GM18520 (cell line): ENCODE measurements at regions not wholly inside any gene's neighbourhood (a gene's known extent, or its start where the extent isn't known, plus 50 kb on each side); places are given as distances from the start of the nearest gene placed in this dataset.
"Not testable (repeated sequence)": the region's sequence is repeated elsewhere in the genome, so short reads cannot be mapped to it uniquely, and the experiment has no call there.

ENCODE experiments used
- ATAC-seq: cut with Tn5 transposase; IDR thresholded peaks from one replicate; pipeline ENCODE4 v1.9.1; 2021; ENCODE audit not compliant: unreplicated experiment

DNA sequence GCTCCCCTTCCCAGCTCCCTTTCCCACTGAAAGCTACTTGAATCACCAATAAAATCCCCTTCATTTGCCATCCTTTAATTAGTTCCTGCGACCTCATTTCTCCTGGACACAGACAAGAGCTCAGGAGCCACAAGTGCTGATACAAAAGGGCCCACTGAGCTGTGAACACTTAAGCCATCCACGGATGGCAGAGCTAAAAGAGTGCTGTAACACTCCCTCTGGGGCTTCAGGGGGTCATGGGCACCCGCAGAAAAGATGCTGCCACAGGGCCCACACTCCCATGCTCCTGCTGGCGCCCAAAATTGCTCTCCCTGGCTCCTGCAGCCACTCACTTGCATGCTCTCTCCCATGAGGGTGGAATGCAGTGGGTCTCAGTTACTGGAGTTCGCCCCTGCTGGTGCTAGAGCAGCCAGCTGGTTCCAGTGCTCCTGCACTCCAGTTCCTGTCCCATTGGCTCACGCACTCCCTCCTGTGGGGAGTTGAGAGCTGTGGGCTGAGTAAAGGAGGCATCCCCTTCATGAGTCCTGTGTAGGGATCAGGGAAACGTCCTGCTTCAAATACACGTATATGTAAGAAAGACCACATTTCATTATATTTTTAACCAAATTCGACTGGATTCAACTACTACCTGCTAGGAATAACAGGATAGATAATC, 1291.0 kb downstream of the ARAP2 start:
- no peak for ATAC-seq

DNA sequence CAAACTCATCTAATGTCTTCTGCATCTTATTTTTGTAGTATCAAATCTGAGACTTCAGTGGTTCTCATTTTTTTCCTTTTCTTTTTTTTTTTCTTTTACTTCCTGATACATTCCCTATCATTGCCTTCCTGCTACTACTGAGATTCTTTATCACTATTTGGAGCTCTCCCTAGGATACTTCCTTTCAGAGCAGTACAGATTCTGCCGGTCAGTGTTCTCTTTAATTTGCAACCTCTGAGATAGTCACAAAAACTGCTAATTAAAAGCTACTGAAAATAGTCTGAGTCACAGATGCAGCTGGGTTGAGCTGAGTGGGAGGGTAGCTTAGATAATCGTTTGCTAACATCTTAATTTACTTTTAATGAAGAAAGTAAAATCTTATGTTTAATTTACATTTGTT, 1279.7 kb downstream of the ARAP2 start:
- ATAC-seq, result no peak

DNA sequence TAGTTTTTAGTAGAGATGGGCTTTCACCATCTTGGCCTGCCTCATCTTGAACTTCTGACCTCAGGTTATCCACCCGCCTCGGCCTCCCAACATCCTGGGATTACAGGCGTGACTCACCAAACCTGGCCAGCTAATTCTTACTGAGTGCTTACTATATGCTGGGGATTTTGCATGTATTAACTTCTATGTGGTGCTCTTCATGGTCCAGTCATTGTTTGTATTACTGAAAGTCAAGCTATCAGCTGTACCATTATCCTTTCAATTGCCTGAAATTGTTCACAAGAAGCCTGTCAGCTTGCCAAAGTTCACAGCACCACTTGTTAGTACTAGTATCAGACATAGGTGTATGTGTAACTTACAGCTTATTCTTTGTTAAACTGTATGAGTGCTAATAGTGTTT, 1272.1 kb downstream of the ARAP2 start:
- no peak for ATAC-seq

DNA sequence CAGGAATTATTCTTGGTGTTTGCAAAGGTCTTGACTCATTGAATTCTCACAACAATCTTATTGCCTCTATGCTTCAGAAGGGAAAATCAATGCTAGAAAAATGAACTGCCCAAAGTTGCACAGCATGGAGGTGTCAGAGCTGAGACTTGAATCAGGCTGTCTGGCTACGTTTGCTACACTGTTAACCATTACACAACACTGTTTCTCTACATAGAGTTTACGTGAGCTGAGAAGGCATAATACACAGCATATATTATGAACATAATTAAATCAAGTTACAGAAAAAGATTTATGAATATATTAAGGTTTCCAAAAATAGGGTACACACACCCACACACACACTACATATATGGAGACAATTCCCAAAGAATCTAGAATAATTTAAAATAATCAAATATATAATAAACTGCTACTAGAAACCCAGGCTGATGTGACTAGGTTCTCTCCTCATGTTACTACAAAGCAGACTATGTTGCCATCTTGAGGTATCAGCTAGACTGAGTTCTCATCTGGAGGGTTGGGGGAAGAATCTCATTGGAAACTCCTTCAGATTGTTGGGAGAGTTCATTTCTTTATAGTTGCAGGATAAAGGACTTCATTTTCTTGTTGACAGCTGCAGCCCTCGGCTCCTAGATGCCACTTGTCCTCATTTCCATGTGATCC, 1270.5 kb downstream of the ARAP2 start:
- ATAC-seq, result no peak

DNA sequence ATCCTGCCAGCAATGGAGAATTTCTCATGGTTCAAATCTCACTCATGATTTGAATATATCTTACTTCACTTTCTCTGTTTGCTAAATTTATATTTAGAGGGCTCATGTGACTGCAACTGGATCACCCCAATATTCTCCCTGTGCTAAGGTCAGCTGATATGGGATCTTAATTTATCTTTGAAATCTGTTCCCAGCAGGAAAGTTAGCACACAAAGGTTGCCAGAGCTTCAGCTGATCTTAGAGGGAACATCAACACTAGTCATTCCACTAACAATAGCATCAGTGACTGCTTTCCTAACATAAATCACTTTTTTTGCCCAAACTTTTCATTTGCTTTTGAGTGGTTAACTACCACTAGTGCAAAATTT, 1270.0 kb downstream of the ARAP2 start:
- no peak for ATAC-seq

DNA sequence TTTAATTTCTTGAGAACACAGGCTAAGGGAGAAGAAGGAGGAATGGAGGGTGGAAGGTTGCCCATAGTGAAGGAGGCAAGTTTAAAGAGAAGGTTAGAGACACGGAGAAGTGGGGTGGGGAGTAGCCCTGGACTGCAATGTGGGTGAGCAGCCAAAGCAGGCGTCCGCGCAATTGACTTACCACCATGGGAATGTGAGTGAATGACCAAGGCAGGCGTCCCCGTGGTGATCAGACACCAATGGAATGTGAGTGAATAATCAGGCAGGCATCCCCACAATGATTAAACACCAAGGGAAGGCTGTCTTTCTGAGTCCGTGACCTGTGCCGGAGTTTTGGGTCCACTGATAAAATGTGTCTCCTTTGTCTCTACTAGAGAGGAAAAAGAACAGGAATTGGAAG, 1223.1 kb downstream of the ARAP2 start:
- ATAC-seq, result not testable (repeated sequence)

DNA sequence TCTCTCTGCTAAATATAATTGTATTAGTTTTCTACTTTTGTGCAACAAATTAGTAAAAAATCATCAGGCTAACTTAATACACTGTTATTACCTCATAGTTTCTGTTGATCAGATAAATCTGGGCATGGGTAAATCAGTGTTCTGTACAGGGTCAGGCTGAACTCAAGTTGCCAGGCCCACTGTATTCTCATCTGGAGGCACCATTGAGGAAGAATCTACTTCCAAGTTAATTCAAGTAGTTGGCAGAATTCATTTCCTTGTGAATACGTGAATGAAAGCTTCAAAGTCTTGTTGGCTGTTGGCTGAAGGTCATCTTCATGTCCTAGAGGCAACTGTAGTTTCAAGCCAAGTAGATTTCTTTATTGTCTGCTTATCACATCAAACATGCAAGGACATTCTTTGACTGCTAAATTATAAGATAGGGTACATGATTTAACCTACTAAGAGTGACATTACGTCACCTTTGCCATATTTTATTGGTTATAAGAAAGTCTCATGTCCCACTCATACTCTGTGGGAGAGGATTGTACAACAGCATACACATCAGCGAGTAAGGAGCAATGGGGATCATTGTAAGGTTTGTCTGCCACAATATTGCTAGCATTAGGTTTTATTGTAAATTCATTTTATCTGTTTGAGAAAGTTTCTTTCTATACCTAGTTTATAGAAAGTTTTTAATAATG, 1219.0 kb downstream of the ARAP2 start:
- no peak for ATAC-seq

DNA sequence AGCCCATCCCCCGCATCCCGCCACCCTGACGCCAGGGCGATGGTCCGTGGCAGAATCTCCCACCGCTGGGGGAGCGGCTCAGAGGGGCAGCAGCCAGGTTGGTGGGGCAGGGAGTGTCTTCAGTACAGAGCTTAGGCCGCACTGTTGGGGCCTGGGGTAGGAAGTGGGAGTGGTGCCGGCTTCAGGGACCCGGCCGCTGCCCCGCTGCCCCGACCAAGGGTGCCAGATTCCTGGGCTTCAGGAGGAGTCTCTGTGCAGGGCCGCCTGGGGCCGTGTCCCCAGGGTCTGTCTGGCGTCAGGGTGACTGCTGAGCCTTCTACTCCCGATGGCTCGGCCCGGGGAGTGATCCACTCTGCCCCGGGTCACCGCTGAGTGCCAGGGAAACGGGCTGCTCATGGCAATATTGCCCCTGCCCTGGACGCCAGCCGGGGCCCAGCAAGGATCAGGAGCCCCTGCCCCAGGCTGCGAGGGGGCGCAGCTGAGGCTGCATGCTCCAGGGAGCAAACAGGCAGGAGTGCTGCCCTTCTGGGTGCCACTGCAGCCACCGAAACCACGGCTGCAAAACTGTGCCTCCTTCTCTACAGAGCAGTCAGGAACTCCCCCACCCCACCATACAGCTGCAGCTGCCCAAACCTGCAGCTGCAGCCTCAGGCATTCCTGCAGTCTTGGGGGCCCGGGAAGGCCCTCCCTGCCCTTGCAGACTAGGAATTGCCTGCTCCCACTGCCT, 1206.1 kb downstream of the ARAP2 start:
- no peak for ATAC-seq

DNA sequence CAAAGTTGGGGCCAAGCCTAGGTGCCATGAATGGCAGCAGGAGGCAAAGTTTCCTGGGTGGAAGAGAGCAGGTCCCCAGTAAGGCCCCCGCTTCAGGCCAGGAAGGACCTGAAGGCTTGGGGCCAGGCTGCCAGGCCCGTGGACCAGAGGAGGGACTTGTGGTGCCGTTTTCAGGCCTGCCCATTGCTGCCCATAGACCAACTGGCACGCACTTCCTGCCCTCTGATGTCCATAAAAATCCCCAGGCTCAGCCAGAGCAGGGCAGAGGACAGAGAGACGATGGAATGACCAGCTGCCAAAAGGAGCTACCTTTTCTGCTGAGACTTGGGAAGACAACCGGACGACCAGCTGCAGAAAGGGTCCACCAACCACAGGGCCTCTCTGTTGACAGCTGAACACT, 1205.5 kb downstream of the ARAP2 start:
- ATAC-seq, result no peak

DNA sequence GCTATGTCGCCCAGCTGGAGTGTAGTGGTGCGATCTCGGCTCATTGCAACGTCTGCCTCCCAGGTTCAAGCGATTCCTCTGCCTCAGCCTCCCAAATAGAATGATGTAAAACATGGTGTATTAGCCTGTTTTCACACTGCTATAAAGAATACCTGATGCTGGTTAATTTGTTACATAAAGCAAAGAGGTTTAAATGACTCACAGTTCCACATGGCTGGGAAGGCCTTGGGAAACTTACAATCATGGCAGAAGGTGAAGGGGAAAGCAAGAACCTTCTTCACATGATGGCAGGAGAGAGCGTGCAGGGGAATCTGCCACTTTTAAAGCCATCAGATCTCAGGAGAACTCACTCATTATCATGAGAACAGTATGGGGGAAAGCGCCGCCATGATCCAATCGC, 1191.8 kb downstream of the ARAP2 start:
- ATAC-seq, result no peak

DNA sequence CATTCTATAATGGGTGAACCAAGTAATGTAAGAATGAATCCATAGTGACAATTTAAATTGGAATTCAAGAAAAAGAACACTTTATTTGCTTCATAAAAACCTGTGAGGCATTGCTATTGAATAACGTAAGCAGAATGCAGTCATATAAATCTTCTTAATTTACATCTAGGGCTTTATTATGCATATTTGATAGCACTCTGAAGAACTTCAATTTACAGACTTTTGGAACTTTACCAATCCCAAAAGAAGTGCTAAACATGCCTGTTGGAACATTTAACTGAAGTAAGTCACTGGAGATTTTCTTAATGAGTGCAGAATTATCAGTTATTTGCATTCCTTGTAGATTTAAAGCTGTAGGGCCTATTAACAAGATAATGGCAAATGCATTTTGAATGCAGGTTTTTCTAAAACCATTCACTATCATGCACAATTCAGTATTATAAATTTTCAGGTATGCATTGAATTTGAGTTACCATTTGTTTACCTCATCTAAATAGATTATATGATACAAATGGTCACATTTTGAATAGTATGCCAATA, 1181.2 kb downstream of the ARAP2 start:
- ATAC-seq, result no peak

DNA sequence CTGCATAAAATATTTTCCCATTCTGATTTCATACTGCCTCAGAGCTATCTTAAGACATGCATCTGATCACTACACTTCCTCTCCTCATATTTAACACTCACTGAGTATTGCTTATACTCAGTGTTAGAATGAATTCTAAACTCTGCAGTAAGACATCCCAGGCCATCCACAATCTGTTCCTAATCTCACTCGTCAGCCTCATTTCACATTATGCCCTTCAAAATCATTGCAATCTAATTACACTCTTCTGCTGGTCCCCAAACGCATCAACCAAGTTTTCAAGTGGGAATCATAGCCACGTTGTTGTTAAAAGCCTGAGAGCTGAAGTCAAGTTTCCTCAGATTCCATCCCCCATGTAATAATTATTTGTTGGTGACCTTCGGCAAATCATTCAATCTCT, 1177.9 kb downstream of the ARAP2 start:
- no peak for ATAC-seq

DNA sequence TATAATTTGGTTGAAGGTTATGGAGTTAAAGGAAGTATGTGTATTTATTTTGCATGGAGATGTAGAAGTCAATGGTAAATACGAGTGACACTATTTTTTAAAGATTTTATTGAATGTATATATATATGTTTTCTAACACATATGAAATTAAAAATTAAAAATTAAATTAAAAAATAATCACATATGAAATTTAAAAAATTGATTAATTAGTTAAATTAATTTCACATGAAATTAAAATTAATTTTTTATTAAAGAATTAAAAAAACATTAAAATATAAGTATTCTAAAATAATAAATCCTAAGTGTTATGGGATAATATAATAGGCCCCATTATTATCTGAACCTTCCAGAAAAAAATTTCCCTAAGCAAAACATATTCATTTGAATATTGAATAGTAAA, 1163.5 kb downstream of the ARAP2 start:
- ATAC-seq, result no peak

DNA sequence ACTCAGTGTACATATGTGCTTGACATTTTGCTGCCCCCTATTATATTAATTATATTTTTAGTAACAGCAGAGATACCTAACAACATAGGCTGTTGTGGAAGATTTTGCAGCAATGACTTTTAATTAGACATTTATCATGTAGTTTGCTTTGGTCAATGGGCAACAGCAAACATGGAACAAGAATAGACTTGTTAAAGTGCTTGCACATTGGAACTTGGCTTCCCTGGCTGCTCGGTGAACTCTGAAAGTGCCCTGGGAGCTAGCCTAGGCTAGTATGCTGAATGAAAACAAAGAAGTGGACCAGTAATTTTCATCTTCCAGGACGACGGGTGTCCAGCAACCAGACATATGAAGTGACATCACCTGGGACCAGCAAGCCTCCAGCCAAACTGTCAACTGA, 1157.1 kb downstream of the ARAP2 start:
- no peak for ATAC-seq

DNA sequence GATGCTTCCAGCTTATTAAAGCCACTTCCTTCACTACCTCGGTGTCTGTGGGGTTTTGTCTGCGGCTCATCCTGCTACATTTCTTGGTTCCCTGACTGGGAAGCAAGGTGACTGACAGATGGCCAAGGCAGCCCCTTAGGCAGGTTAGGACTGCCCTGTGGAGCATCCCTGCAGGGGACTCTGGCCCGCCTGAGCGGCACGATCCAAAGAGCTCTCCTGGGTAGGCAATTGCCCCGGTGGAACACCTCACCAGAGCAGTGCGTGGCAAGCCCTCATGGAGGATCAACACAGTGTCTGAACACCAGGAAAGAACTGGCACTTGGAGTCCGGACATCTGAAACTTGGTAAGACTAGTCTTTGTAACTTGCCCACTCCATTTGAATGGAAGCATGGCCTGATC, 1143.4 kb downstream of the ARAP2 start:
- no peak for ATAC-seq

DNA sequence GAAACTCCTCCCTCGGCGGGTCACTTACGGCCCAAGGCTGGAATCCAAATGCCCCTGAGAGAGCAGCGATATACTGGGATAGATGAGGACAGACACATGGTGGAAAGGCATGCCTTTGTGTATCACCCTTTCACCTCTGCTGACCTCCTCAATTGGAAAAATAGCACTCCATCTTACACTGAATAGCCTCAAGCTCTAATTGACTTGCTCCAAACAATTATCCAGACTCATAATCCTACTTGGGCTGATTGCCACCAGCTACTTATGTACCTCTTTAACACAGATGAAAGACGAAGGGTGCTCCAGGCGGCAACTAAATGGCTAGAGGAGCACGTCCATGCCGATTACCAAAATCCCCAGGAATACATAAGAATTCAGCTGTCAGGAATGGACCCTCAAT, 1142.2 kb downstream of the ARAP2 start:
- ATAC-seq, result no peak

DNA sequence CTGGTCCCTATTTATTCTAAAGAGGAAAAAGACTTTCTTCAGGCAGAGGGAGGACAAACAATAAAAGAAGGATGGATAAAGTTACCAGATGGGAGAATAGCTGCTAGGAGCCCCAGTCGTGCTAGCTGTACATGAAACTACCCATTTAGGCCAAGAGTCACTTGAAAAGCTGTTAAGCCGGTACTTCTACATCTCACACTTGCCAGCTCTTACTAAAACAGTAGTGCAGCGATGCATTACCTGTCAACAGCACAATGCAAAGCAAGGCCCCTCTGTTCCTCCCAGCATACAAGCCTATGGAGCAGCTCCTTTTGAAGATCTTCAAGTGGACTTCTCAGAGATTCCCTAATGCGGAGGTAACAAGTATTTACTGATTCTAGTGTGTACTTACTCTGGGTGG, 1138.8 kb downstream of the ARAP2 start:
- no peak for ATAC-seq

DNA sequence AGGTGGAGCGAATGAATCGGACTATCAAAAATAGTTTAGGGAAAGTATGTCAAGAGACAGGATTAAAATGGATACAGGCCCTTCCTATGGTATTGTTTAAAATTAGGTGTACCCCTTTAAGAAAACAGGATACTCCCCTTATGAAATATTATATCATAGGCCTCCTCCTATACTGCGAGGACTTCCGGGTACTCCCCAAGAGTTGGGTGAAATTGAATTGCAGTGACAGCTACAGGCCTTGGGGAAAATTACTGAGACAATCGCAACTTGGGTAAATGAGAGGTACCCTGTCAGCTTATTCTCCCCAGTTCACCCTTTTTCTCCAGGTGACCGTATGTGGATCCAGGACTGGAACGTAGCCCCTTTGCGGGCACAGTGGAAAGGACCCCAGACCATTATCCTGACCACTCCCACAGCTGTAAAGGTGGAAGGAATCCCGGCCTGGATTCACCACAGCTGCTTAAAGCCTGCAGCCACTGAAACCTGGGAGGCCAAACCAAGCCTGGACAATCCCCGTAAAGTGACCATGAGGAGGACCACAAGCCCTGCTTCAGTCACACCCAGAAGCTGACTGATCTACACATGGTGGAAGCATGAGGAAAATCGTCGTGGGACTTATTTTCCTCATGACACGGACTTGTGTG, 1138.1 kb downstream of the ARAP2 start:
- no peak for ATAC-seq

DNA sequence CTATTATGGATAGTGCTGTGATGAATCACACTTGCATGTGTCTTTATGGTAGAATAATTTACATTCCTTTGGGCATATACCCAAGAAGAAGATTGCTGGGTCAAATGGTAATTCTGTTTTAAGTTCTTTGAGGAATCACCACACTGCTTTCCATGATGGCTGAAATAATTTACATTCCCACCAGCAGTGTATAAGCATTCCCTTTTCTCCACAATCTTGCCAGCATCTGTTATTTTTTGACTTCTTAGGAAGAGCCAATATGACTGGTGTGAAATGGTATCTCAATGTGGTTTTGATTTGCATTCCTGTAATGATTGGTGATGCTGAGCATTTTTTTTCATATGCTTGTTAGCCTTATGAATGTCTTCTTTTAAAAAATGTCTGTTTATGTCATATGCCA, 1120.2 kb downstream of the ARAP2 start:
- no peak for ATAC-seq

DNA sequence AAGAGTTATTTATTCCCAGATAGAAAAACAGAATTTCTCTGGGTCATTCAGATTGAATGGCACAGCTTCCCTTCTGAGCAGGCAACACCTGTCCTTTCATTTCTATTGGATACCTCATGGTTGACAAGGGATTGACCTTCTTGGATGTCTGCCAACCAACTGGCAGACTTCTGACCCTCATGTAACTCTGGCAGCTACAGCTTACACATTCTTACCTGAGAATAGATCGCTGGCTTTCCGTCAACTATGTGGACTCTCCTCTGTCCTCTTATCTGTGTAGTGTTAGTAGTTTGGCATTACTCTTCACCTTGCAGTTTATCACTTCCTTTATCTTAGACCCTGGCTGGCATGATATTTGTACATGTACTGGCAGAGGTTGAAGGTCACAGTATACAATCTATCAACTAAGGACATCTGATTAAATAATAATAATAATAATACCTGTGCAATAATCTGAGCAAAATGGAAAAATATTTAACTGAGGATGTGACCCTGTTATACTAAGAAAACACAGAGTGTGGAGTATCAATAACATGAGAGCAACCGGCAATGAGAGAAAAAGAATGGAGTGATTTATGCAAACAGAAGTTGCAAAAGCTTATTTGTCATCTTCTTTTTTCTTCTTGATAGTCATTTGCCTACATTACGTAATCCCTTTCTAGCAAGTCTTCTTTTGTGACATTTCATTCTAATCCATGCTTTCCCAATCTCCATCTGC, 1118.2 kb downstream of the ARAP2 start:
- no peak for ATAC-seq

DNA sequence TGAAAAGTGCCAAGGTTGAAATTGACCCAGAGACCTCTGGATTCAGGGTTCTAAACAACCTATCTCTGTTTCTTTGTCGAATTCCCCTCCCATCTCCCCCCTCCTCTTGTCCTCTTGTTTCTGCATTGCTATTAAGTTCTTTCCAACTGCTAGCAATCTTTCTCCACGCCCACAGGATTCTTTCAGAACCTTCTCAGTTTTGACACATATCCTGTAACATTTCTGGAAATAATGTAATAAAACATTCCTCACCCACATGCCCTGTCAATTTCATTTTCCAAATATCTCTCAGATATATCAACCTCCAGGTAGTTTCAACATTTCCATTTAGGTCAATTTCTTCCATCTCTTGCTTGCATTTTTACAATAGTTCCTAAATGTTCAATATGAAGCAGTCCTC, 1105.9 kb downstream of the ARAP2 start:
- no peak for ATAC-seq
